AG04449 (cell line): ENCODE measurements at regions not wholly inside any gene's neighbourhood (a gene's known extent, or its start where the extent isn't known, plus 50 kb on each side); places are given as distances from the start of the nearest gene placed in this dataset.
"Not testable (repeated sequence)": the region's sequence is repeated elsewhere in the genome, so short reads cannot be mapped to it uniquely, and the experiment has no call there.

ENCODE experiments used
- CTCF ChIA-PET: fragments of 350-600 bp; formaldehyde crosslinking; extraction: SDS; loops from one replicate; lab custom pipeline; 2021; ENCODE audit warnings: antibody characterized with exemption; lab: Yijun Ruan, JAX
- POLR2A ChIA-PET: fragments of 400-600, 350-600 bp; formaldehyde crosslinking; extraction: SDS; loops from one replicate; lab custom pipeline; 2020; ENCODE audit warnings: antibody characterized with exemption, inconsistent platforms; lab: Yijun Ruan, JAX
- DNase-seq: peaks from one replicate; pipeline ENCODE4 v3.0.0-alpha.2; 2010; ENCODE audit warnings: low read depth, low spot score
- H3K4me3 ChIP-seq: 2 replicates; pipeline ENCODE4 v1.5.1; 2011; ENCODE audit warnings: low read depth, mild to moderate bottlenecking, control low read depth, low read length
- TF ChIP-seq, protein P1 (sequence below): IDR thresholded peaks from one replicate; pipeline ENCODE4 v1.5.1; 2011; ENCODE audit warnings: mild to moderate bottlenecking, moderate library complexity, low read length, control low read depth, inconsistent platforms; ENCODE audit not compliant: insufficient read depth; ENCODE audit errors: missing control alignments

GRCh38 chr10:65172249-65172648, 1651.0 kb downstream of the REEP3 start:
- no peak overlapping the region for H3K4me3 ChIP-seq
- ChIA-PET POLR2A (no interaction called here), CTCF (no interaction called here)
- TF ChIP-seq, protein P1, sequence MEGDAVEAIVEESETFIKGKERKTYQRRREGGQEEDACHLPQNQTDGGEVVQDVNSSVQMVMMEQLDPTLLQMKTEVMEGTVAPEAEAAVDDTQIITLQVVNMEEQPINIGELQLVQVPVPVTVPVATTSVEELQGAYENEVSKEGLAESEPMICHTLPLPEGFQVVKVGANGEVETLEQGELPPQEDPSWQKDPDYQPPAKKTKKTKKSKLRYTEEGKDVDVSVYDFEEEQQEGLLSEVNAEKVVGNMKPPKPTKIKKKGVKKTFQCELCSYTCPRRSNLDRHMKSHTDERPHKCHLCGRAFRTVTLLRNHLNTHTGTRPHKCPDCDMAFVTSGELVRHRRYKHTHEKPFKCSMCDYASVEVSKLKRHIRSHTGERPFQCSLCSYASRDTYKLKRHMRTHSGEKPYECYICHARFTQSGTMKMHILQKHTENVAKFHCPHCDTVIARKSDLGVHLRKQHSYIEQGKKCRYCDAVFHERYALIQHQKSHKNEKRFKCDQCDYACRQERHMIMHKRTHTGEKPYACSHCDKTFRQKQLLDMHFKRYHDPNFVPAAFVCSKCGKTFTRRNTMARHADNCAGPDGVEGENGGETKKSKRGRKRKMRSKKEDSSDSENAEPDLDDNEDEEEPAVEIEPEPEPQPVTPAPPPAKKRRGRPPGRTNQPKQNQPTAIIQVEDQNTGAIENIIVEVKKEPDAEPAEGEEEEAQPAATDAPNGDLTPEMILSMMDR, result no peak
- DNase-seq, result no peak

DNA sequence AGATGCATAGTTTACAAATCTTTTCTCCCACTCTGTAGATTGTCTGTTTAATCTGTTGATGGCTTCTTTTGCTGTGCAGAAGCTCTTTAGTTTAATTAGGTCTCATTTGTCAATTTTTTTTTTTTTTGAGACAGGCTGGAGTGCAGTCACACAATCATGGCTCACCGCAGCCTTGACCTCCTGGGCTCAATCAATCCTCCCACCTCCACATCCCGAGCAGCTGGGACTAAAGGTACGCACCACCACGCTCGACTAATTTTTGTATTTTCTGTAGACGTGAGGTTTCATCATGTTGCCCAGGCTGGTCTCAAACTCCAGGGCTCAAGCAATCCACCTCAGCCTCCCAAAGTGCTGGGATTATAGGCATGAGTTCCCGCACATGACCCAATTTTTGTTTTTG, 1655.8 kb downstream of the REEP3 start:
- ChIA-PET CTCF (no interaction called here), POLR2A (no interaction called here)
- TF ChIP-seq, protein P1, result no peak
- no peak overlapping the region for H3K4me3 ChIP-seq
- no peak for DNase-seq

DNA sequence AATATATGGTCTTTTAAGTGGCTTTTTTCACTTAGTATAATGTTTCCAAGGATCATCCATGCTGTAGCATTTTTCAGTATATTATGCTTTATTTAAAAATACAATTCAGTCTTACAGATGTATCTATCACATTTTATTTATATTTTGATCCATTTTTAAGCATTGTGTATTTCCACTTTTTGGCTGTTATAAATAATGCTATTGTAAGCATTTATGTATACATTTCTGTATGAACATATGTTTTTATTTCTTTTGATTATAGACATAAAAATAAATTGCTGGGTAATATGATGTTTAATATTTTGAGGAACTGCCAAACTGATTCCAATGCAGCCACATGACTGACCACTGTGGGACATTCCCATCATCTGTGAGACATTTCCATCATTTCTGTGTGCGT, 1662.0 kb downstream of the REEP3 start:
- H3K4me3 ChIP-seq, result no peak overlapping the region
- TF ChIP-seq, protein P1, result no peak
- no peak for DNase-seq
- ChIA-PET POLR2A (no interaction called here), CTCF (no interaction called here)

GRCh38 chr10:65186668-65187067, 1665.5 kb downstream of the REEP3 start:
- POLR2A ChIA-PET, CTCF ChIA-PET, DNase-seq, H3K4me3 ChIP-seq: not testable (repeated sequence)

DNA sequence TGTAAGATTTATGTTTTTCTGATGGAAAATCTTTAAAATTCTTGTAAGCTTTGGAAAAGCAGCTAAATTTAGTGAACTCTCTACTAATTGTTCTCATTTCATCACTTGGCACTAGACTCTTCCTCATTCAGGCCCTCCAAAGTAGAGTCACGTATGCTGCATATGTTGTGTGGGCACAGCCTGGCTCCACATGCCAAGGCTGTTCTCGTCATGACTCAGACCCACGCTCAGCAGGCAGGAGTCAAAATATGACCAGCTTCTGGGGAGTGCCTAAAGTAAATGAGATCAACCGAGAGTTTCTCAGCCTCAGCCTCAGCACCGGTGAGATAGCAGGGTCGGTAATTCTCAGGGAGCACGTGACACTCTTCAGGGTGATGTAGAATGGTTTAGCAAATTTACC, 1672.9 kb downstream of the REEP3 start:
- POLR2A ChIA-PET, result no interaction called here
- CTCF ChIA-PET, result no interaction called here
- DNase-seq, result no peak
- TF ChIP-seq, protein P1, result no peak
- H3K4me3 ChIP-seq, result no peak overlapping the region

- CTCF ChIA-PET, result no interaction called here
- no peak overlapping the region for H3K4me3 ChIP-seq
- no peak for DNase-seq
- POLR2A ChIA-PET, result no interaction called here
- TF ChIP-seq, protein P1, result no peak
These were observed 1673.4 kb downstream of the REEP3 start for GRCh38 chr10:65194555-65194954.

- no peak for DNase-seq
- ChIA-PET CTCF (no interaction called here), POLR2A (no interaction called here)
- TF ChIP-seq, protein P1, result no peak
- H3K4me3 ChIP-seq, result no peak overlapping the region
These were observed 1674.9 kb downstream of the REEP3 start for GRCh38 chr10:65196111-65196510.
